ENCODE measurements at regions not wholly inside any gene's neighbourhood (a gene's known extent, or its start where the extent isn't known, plus 50 kb on each side); places are given as distances from the start of the nearest gene placed in this dataset.

- peaks cover 0 to 9% (median 7%) of the 10 kb centered on the region in 4 donors for H3K4me1 ChIP-seq (ENCODE audit: control insufficient read depth in 4 of 4, insufficient read depth in 4 of 4, low read length in 3 of 4)
- no peak overlapping the region for H3K27ac ChIP-seq (ENCODE audit: low read depth in 1 of 2, low read length in 2 of 2)
- H3K27me3 ChIP-seq (ENCODE audit: control insufficient read depth in 4 of 4, insufficient read depth in 4 of 4, low read length in 3 of 4): no peaks in the 10 kb centered on the region
- no peaks in the 10 kb centered on the region for H3K36me3 ChIP-seq (ENCODE audit: control insufficient read depth in 4 of 4, insufficient read depth in 3 of 4, low read depth in 1 of 4, low read length in 3 of 4)
- DNase-seq (ENCODE audit: low spot score): no peak
- no peak for TF ChIP-seq FOXA2 (IDR thresholded peaks at IDR 0.05)
- no peak for TF ChIP-seq TAF1 (conservative IDR thresholded peaks at IDR 0.05)
- peak; percentile 21 for TF ChIP-seq ATF3 (IDR thresholded peaks at IDR 0.05)
- TF ChIP-seq REST (IDR thresholded peaks at IDR 0.05): no peak
- TF ChIP-seq FOXA1 (IDR thresholded peaks at IDR 0.05): no peak
- TF ChIP-seq GABPA (IDR thresholded peaks at IDR 0.05 in 1 of 2, conservative IDR thresholded peaks at IDR 0.05 in 1 of 2): no peak
- TF ChIP-seq HNF4A (conservative IDR thresholded peaks at IDR 0.05): peak; percentile 98
- TF ChIP-seq EGR1 (IDR thresholded peaks at IDR 0.05; ENCODE audit: low read depth in 2 of 2): no peak
- TF ChIP-seq ZBTB33 (IDR thresholded peaks at IDR 0.05): no peak
- peak; percentile 67 for TF ChIP-seq SP1 (IDR thresholded peaks at IDR 0.05)
- TF ChIP-seq HNF4G (IDR thresholded peaks at IDR 0.05): peak; percentile 95
- no peak for TF ChIP-seq CTCF (IDR thresholded peaks at IDR 0.05; ENCODE audit: low read depth, low read length, missing input control)
- no peak for TF ChIP-seq NR2F2 (IDR thresholded peaks at IDR 0.05)
- TF ChIP-seq JUND (IDR thresholded peaks at IDR 0.05): peak in 1 of 2 donors; percentile 47
- TF ChIP-seq YY1 (IDR thresholded peaks at IDR 0.05): no peak
- no peak for TF ChIP-seq MAX (IDR thresholded peaks at IDR 0.05)
- peak; percentile 26 to 51 for TF ChIP-seq RXRA (IDR thresholded peaks at IDR 0.05)
- TF ChIP-seq RAD21 (IDR thresholded peaks at IDR 0.05): peak; percentile 10 to 14
- no peak overlapping the region for H3K4me3 ChIP-seq (ENCODE audit: low read depth in 1 of 3, low read length in 3 of 3)
- WGBS: 45% methylated on average over 7 of the region's 7 CpGs
- H3K9ac ChIP-seq (ENCODE audit: low read depth in 1 of 2, low read length in 2 of 2): no peak overlapping the region
- H3K9me3 ChIP-seq (ENCODE audit: control insufficient read depth in 4 of 4, low read length in 3 of 4): no peaks in the 10 kb centered on the region
Observed at GRCh38 chr20:22931653-22932608, 103.2 kb upstream of the SSTR4 start.
